Endodermal cell (in vitro differentiated cells): ENCODE measurements at regions not wholly inside any gene's neighbourhood (a gene's known extent, or its start where the extent isn't known, plus 50 kb on each side); places are given as distances from the start of the nearest gene placed in this dataset.

Experiments
- DNase-seq: peaks from one replicate; pipeline ENCODE4 v3.0.0-alpha.2; 2017
- H3K27ac ChIP-seq: 2 replicates; pipeline ENCODE4 v1.5.1; 2013; ENCODE audit warnings: mild to moderate bottlenecking, low read depth, low read length, moderate library complexity
- H3K27me3 ChIP-seq: 2 replicates; pipeline ENCODE4 v1.6.1; 2013; ENCODE audit warnings: mild to moderate bottlenecking, low read length, moderate library complexity; ENCODE audit not compliant: insufficient read depth, control insufficient read depth, poor library complexity, severe bottlenecking
- H3K36me3 ChIP-seq: 2 replicates; pipeline ENCODE4 v1.7.0; 2013; ENCODE audit warnings: mild to moderate bottlenecking, low read length, moderate library complexity; ENCODE audit not compliant: control insufficient read depth, insufficient read depth
- H3K4me1 ChIP-seq: one replicate; pipeline ENCODE4 v1.7.0; 2013; ENCODE audit warnings: low read length; ENCODE audit not compliant: control insufficient read depth, insufficient read depth
- H3K4me3 ChIP-seq: 2 replicates; pipeline ENCODE4 v1.5.1; 2013; ENCODE audit warnings: mild to moderate bottlenecking, low read length, moderate library complexity
- H3K9ac ChIP-seq: 2 replicates; pipeline ENCODE4 v1.6.1; 2013; ENCODE audit warnings: mild to moderate bottlenecking, low read length, moderate library complexity; ENCODE audit not compliant: poor library complexity, severe bottlenecking; ENCODE audit errors: extremely low read depth
- H3K9me3 ChIP-seq: 2 replicates; pipeline ENCODE4 v1.6.1; 2013; ENCODE audit warnings: mild to moderate bottlenecking, low read length, moderate library complexity; ENCODE audit not compliant: control insufficient read depth
- H3K27ac Mint-ChIP-seq: 2 replicates; pipeline ENCODE4 v1.8.0; 2020; ENCODE audit warnings: mixed read lengths
- H3K27me3 Mint-ChIP-seq: 2 replicates; pipeline ENCODE4 v1.8.0; 2021; ENCODE audit warnings: mild to moderate bottlenecking, mixed read lengths; ENCODE audit not compliant: insufficient read depth
- H3K36me3 Mint-ChIP-seq: 2 replicates; pipeline ENCODE4 v1.8.0; 2020; ENCODE audit warnings: low read depth, mixed read lengths
- H3K4me1 Mint-ChIP-seq: 2 replicates; pipeline ENCODE4 v1.8.0; 2020; ENCODE audit warnings: mixed read lengths
- H3K4me3 Mint-ChIP-seq: 2 replicates; pipeline ENCODE4 v1.8.0; 2020; ENCODE audit warnings: mild to moderate bottlenecking, moderate library complexity, mixed read lengths
- H3K9me3 Mint-ChIP-seq: 2 replicates; pipeline ENCODE4 v1.8.0; 2020; ENCODE audit warnings: mild to moderate bottlenecking, mixed read lengths
- WGBS, 2 experiments: methylation state at CpG; one replicate each; pipeline versions ENCODE4 v1.1.5 to v1.1.7; 2013; ENCODE audit warnings: missing lambda C conversion rate in 2 of 2, mixed read lengths in 1 of 2; ENCODE audit not compliant: insufficient coverage in 1 of 2, insufficient read length in 1 of 2; 5-methylcytosine and 5-hydroxymethylcytosine counted together
- TF ChIP-seq, protein P1 (sequence below): fragments of 200-600 bp; sonication (generic); conservative IDR thresholded peaks from 2 replicates; pipeline ENCODE4 v1.5.0; 2021; ENCODE audit warnings: antibody characterized with exemption, mild to moderate bottlenecking

DNA sequence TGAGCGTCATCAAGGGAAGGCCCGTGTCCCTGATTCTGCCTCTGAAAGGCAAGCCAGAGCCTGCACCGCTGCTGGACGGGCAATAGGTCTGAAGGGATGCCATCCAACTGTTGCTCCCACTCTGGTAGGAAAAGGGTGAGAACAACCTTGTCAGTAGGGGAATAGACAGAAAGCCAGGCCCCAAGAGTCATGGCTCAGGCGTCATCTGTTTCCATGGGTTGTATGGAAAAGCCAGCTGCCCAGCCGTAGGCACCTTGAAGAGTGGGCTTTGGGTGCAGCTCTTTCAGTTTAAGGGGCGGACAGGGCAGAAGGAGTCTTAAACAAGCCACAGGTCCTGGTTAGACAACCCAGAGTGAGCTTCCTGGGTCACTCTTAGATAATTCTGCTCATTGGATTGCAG is 66.5 kb downstream of the RNF6 start:
- no peak overlapping the region for H3K27ac Mint-ChIP-seq
- H3K4me3 Mint-ChIP-seq, result no peak overlapping the region
- no peaks in the 10 kb centered on the region for H3K36me3 Mint-ChIP-seq

DNA sequence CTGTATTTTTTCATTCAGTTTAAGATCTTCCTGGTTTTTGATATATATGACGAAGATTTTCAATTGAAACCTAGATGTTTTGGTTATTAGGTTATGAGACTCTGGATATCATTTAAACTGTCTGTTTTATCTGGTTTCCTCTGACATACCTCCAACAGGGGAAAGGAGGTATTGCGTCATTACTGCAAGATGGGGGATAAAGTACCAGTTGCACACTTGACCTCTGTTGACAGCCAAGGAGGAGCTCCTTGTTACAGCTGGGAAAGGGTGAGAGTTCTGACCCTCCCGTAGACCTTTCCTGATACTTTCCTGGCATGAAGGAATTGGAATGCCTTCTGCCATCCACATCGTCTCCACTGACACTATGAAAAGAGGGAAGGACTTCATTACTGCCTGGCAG is 82.0 kb upstream of the SHISA2 start:
- Mint-ChIP-seq H3K27ac (no peak overlapping the region), H3K27me3 (no peaks in the 10 kb centered on the region), H3K4me3 (no peak overlapping the region), H3K36me3 (no peaks in the 10 kb centered on the region), H3K9me3 (peaks cover 1% of the 10 kb centered on the region), H3K4me1 (no peaks in the 10 kb centered on the region)
- H3K36me3 ChIP-seq, result no peaks in the 10 kb centered on the region
- no peaks in the 10 kb centered on the region for H3K9me3 ChIP-seq
- TF ChIP-seq, protein P1, sequence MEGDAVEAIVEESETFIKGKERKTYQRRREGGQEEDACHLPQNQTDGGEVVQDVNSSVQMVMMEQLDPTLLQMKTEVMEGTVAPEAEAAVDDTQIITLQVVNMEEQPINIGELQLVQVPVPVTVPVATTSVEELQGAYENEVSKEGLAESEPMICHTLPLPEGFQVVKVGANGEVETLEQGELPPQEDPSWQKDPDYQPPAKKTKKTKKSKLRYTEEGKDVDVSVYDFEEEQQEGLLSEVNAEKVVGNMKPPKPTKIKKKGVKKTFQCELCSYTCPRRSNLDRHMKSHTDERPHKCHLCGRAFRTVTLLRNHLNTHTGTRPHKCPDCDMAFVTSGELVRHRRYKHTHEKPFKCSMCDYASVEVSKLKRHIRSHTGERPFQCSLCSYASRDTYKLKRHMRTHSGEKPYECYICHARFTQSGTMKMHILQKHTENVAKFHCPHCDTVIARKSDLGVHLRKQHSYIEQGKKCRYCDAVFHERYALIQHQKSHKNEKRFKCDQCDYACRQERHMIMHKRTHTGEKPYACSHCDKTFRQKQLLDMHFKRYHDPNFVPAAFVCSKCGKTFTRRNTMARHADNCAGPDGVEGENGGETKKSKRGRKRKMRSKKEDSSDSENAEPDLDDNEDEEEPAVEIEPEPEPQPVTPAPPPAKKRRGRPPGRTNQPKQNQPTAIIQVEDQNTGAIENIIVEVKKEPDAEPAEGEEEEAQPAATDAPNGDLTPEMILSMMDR, result peak; percentile 48
- no peak overlapping the region for H3K4me3 ChIP-seq
- 94% methylated on average over 4 of the region's 4 CpGs; no CpG with 5 or more reads in 1 of the 2 experiments for WGBS, 2 experiments
- no peak overlapping the region for H3K9ac ChIP-seq
- no peak overlapping the region for H3K27ac ChIP-seq
- H3K27me3 ChIP-seq, result no peaks in the 10 kb centered on the region
- H3K4me1 ChIP-seq, result no peaks in the 10 kb centered on the region
- no peak for DNase-seq

More for the DNA sequence above, 66.5 kb downstream of the RNF6 start:
- TF ChIP-seq, protein P1, result no peak
- no peaks in the 10 kb centered on the region for H3K36me3 ChIP-seq
- Mint-ChIP-seq H3K4me1 (no peaks in the 10 kb centered on the region), H3K27me3 (no peaks in the 10 kb centered on the region), H3K9me3 (no peaks in the 10 kb centered on the region)
- no peak for DNase-seq
- no peak overlapping the region for H3K4me3 ChIP-seq
- H3K9ac ChIP-seq, result no peak overlapping the region
- no peaks in the 10 kb centered on the region for H3K4me1 ChIP-seq
- H3K27me3 ChIP-seq, result no peaks in the 10 kb centered on the region
- H3K27ac ChIP-seq, result no peak overlapping the region
- H3K9me3 ChIP-seq, result no peaks in the 10 kb centered on the region
- 93 to 97% methylated on average over 6 to 7 of the region's 7 CpGs for WGBS, 2 experiments

DNA sequence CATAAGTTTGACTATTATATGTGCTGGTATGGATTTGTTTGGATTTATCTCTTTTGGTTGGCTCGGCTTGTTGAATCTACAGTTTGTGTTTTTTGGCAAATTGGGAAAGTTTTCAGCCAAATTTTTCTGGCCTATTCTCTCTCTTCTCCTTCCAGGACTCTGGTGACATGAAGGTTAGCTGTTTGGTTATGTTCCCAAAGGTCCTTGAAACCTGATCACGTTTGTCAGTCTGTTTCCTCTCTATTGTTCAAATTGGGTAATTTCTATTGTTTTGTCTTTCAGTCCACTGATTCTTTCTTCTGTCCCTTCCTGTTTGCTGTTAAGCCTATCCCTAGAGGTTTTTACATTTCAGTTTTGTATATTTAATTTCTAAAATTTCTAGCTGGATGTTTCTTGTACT is 81.5 kb upstream of the SHISA2 start:
- H3K9me3 ChIP-seq, result no peaks in the 10 kb centered on the region
- H3K9ac ChIP-seq, result no peak overlapping the region
- no peaks in the 10 kb centered on the region for H3K36me3 ChIP-seq
- Mint-ChIP-seq H3K4me3 (no peak overlapping the region), H3K4me1 (no peaks in the 10 kb centered on the region), H3K36me3 (no peaks in the 10 kb centered on the region), H3K27me3 (no peaks in the 10 kb centered on the region), H3K9me3 (peaks cover 1% of the 10 kb centered on the region), H3K27ac (no peak overlapping the region)
- H3K4me3 ChIP-seq, result no peak overlapping the region
- WGBS, 2 experiments, result 57 to 74% methylated on average over 1 to 2 of the region's 2 CpGs
- no peaks in the 10 kb centered on the region for H3K4me1 ChIP-seq
- no peak overlapping the region for H3K27ac ChIP-seq
- H3K27me3 ChIP-seq, result no peaks in the 10 kb centered on the region
- no peak for DNase-seq
- TF ChIP-seq, protein P1, result no peak
